ENCODE measurements at regions not wholly inside any gene's neighbourhood (a gene's known extent, or its start where the extent isn't known, plus 50 kb on each side); places are given as distances from the start of the nearest gene placed in this dataset.

DNA sequence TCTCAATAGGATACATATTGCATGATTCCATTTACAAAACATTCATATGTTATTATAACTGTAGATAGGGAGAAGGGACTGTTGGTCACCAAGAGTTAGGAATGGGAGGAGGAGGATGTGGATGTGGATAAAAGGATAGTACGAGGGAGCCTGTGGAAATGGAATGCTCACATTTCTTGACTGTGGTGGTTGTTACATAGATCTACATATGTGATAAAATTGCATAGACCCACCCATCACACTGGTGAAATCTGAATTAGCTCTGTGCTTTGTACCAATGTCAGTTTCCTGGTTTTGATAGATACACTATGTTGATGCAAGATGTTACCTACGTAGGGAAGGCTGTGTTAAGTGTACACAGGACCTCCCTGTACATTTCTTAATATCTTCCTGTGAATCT lies 233.5 kb upstream of the MTPN start:
- Histone ChIP-seq H3K9me3 (ENCODE audit: insufficient read depth, low read depth, low read length) (no peaks in the 10 kb centered on the region), H4K20me1 (ENCODE audit: insufficient read depth, low read length, poor library complexity, severe bottlenecking) (no peaks in the 10 kb centered on the region), H3K9ac (ENCODE audit: low read depth, low read length, poor library complexity, severe bottlenecking) (no peak overlapping the region), H3K9me2 (replicated peaks; ENCODE audit: low read depth, low read length) (no peaks in the 10 kb centered on the region), H3K4me3 (ENCODE audit: low read length, poor library complexity, severe bottlenecking) (no peak overlapping the region), H3F3A (ENCODE audit: low read depth) (no peaks in the 10 kb centered on the region), H3K4me1 (ENCODE audit: insufficient read depth, low read length, poor library complexity, severe bottlenecking) (no peaks in the 10 kb centered on the region), H3K4me2 (ENCODE audit: low read depth, low read length, poor library complexity, severe bottlenecking) (no peak overlapping the region), H3K27me3 (ENCODE audit: insufficient read depth, low read length, poor library complexity, severe bottlenecking) (no peaks in the 10 kb centered on the region), H2AFZ (ENCODE audit: low read length) (no peak overlapping the region), H3K36me3 (ENCODE audit: insufficient read depth, low read length) (no peaks in the 10 kb centered on the region), H3K79me2 (ENCODE audit: insufficient read depth, low read length) (no peaks in the 10 kb centered on the region)
- TF ChIP-seq, protein P1, sequence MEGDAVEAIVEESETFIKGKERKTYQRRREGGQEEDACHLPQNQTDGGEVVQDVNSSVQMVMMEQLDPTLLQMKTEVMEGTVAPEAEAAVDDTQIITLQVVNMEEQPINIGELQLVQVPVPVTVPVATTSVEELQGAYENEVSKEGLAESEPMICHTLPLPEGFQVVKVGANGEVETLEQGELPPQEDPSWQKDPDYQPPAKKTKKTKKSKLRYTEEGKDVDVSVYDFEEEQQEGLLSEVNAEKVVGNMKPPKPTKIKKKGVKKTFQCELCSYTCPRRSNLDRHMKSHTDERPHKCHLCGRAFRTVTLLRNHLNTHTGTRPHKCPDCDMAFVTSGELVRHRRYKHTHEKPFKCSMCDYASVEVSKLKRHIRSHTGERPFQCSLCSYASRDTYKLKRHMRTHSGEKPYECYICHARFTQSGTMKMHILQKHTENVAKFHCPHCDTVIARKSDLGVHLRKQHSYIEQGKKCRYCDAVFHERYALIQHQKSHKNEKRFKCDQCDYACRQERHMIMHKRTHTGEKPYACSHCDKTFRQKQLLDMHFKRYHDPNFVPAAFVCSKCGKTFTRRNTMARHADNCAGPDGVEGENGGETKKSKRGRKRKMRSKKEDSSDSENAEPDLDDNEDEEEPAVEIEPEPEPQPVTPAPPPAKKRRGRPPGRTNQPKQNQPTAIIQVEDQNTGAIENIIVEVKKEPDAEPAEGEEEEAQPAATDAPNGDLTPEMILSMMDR (conservative IDR thresholded peaks at IDR 0.05; ENCODE audit: low read length) = no peak
- no peak for TF ChIP-seq EZH2phosphoT487 (IDR thresholded peaks at IDR 0.05; ENCODE audit: borderline replicate concordance)

DNA sequence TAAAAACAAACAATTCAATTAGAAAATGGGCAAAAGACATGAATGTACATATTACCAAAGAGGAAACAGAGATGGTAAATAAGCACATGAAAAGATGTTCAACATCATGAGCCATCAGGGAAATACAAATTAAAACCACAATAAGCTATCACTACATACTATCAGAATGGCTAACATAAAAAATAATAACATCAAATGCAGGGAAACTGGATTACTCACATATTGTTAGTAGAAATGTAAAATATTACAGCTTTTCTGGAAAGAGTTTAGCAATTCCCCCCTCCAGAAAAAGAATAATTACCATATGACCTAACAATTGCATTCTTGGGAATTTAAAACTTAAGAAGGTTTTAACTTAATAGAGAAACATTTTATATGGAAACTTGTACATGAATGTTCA lies 232.9 kb upstream of the MTPN start:
- Histone ChIP-seq H3K9me2 (replicated peaks; ENCODE audit: low read depth, low read length) (no peaks in the 10 kb centered on the region), H3K79me2 (ENCODE audit: insufficient read depth, low read length) (no peaks in the 10 kb centered on the region), H3K36me3 (ENCODE audit: insufficient read depth, low read length) (no peaks in the 10 kb centered on the region), H3K9me3 (ENCODE audit: insufficient read depth, low read depth, low read length) (no peaks in the 10 kb centered on the region), H3K27me3 (ENCODE audit: insufficient read depth, low read length, poor library complexity, severe bottlenecking) (no peaks in the 10 kb centered on the region), H3K9ac (ENCODE audit: low read depth, low read length, poor library complexity, severe bottlenecking) (no peak overlapping the region), H3F3A (ENCODE audit: low read depth) (no peaks in the 10 kb centered on the region), H3K4me1 (ENCODE audit: insufficient read depth, low read length, poor library complexity, severe bottlenecking) (no peaks in the 10 kb centered on the region), H4K20me1 (ENCODE audit: insufficient read depth, low read length, poor library complexity, severe bottlenecking) (no peaks in the 10 kb centered on the region), H2AFZ (ENCODE audit: low read length) (no peak overlapping the region), H3K4me3 (ENCODE audit: low read length, poor library complexity, severe bottlenecking) (no peak overlapping the region), H3K4me2 (ENCODE audit: low read depth, low read length, poor library complexity, severe bottlenecking) (no peak overlapping the region)
- TF ChIP-seq, protein P1 (conservative IDR thresholded peaks at IDR 0.05; ENCODE audit: low read length) = no peak
- TF ChIP-seq EZH2phosphoT487 (IDR thresholded peaks at IDR 0.05; ENCODE audit: borderline replicate concordance) = no peak

DNA sequence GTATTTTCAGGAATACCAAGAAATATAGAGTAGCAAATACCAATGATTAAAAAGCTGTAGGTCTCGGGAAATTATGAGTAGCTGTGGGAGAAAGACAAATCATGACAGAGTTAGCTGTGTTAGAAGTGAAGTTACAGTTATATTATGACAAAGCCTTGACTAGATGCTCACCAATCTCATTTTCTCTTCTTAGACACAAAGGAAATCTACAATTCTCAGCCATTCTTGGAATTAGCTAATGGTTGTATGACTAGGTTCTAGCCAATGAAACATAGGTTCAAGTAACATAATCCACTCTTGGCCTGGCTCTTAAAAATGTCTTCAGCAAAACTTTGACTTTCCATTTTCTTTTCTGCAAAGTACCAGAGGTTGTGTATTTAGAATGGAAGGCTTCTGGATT lies 228.8 kb upstream of the MTPN start:
- Histone ChIP-seq H3K9me3 (ENCODE audit: insufficient read depth, low read depth, low read length) (no peaks in the 10 kb centered on the region), H3K9me2 (replicated peaks; ENCODE audit: low read depth, low read length) (no peaks in the 10 kb centered on the region), H3F3A (ENCODE audit: low read depth) (no peaks in the 10 kb centered on the region), H3K36me3 (ENCODE audit: insufficient read depth, low read length) (no peaks in the 10 kb centered on the region), H4K20me1 (ENCODE audit: insufficient read depth, low read length, poor library complexity, severe bottlenecking) (no peaks in the 10 kb centered on the region), H3K4me3 (ENCODE audit: low read length, poor library complexity, severe bottlenecking) (no peak overlapping the region), H3K9ac (ENCODE audit: low read depth, low read length, poor library complexity, severe bottlenecking) (no peak overlapping the region), H3K27me3 (ENCODE audit: insufficient read depth, low read length, poor library complexity, severe bottlenecking) (no peaks in the 10 kb centered on the region), H3K4me2 (ENCODE audit: low read depth, low read length, poor library complexity, severe bottlenecking) (no peak overlapping the region), H3K79me2 (ENCODE audit: insufficient read depth, low read length) (no peaks in the 10 kb centered on the region), H3K4me1 (ENCODE audit: insufficient read depth, low read length, poor library complexity, severe bottlenecking) (no peaks in the 10 kb centered on the region), H2AFZ (ENCODE audit: low read length) (no peak overlapping the region)
- TF ChIP-seq EZH2phosphoT487 (IDR thresholded peaks at IDR 0.05; ENCODE audit: borderline replicate concordance) = no peak
- TF ChIP-seq, protein P1 (conservative IDR thresholded peaks at IDR 0.05; ENCODE audit: low read length) = no peak

All from Loucy (cell line).